Fibroblast of skin of right biceps (primary cell): ENCODE measurements at regions not wholly inside any gene's neighbourhood (a gene's known extent, or its start where the extent isn't known, plus 50 kb on each side); places are given as distances from the start of the nearest gene placed in this dataset.
"Not testable (repeated sequence)": the region's sequence is repeated elsewhere in the genome, so short reads cannot be mapped to it uniquely, and the experiment has no call there.

ENCODE experiments used
- DNase-seq: peaks from one replicate; pipeline ENCODE4 v3.0.0-alpha.2; 2013

- no peak for DNase-seq
Observed at GRCh38 chr7:98728555-98728954, 111.5 kb downstream of the NPTX2 start.

GRCh38 chr7:98729121-98729520 lies 112.0 kb downstream of the NPTX2 start:
- peak; percentile 15 for DNase-seq

- no peak for DNase-seq
Observed at GRCh38 chr7:98730326-98730725, 113.2 kb downstream of the NPTX2 start.

GRCh38 chr7:98731651-98732050 lies 114.6 kb downstream of the NPTX2 start:
- no peak for DNase-seq

- DNase-seq, result peak; percentile 33
Observed at GRCh38 chr7:98733036-98733435, 116.0 kb downstream of the NPTX2 start.

GRCh38 chr7:98735801-98736200 lies 118.7 kb downstream of the NPTX2 start:
- DNase-seq, result no peak

GRCh38 chr7:98736461-98736860 lies 119.4 kb downstream of the NPTX2 start:
- not testable (repeated sequence) for DNase-seq

- no peak for DNase-seq
Observed at GRCh38 chr7:98737176-98737575, 120.1 kb downstream of the NPTX2 start.

- DNase-seq, result no peak
Observed at GRCh38 chr7:98740643-98741042, 123.6 kb downstream of the NPTX2 start.

- peak; percentile 37 for DNase-seq
Observed at GRCh38 chr7:98745722-98746318, 124.0 kb downstream of the TMEM130 start.

- DNase-seq, result no peak
Observed at GRCh38 chr7:98748090-98748489, 121.7 kb downstream of the TMEM130 start.

GRCh38 chr7:98753176-98753575 lies 116.6 kb downstream of the TMEM130 start:
- DNase-seq, result no peak

- peak; percentile 13 for DNase-seq
Observed at GRCh38 chr7:98753989-98754479, 115.8 kb downstream of the TMEM130 start.

GRCh38 chr7:98755138-98755898 lies 114.5 kb downstream of the TMEM130 start:
- no peak for DNase-seq

GRCh38 chr7:98758157-98758556 lies 111.7 kb downstream of the TMEM130 start:
- no peak for DNase-seq

GRCh38 chr7:98760201-98760651 lies 109.6 kb downstream of the TMEM130 start:
- DNase-seq, result peak; percentile 58

- DNase-seq, result no peak
Observed at GRCh38 chr7:98761225-98761624, 108.6 kb downstream of the TMEM130 start.

- no peak for DNase-seq
Observed at GRCh38 chr7:98762620-98763019, 107.2 kb downstream of the TMEM130 start.

- DNase-seq, result no peak
Observed at GRCh38 chr7:98763441-98763840, 106.4 kb downstream of the TMEM130 start.

- no peak for DNase-seq
Observed at GRCh38 chr7:98764946-98765345, 104.9 kb downstream of the TMEM130 start.

GRCh38 chr7:98770085-98770484 lies 99.7 kb downstream of the TMEM130 start:
- DNase-seq, result not testable (repeated sequence)

- peak; percentile 90 for DNase-seq
Observed at GRCh38 chr7:98771519-98771918, 98.3 kb downstream of the TMEM130 start.

- no peak for DNase-seq
Observed at GRCh38 chr7:98771941-98772603, 97.7 kb downstream of the TMEM130 start.

- DNase-seq, result no peak
Observed at GRCh38 chr7:98774884-98775283, 94.9 kb downstream of the TMEM130 start.
